ENCODE measurements at regions not wholly inside any gene's neighbourhood (a gene's known extent, or its start where the extent isn't known, plus 50 kb on each side); places are given as distances from the start of the nearest gene placed in this dataset.
"Not testable (repeated sequence)": the region's sequence is repeated elsewhere in the genome, so short reads cannot be mapped to it uniquely, and the experiment has no call there.

GRCh38 chr13:103516015-103516795, 450.0 kb upstream of the SLC10A2 start:
- DNase-seq (ENCODE audit: low read depth, low spot score), result no peak

- no peak for DNase-seq (ENCODE audit: low read depth, low spot score)
Measured at GRCh38 chr13:103515410-103515809, 449.2 kb upstream of the SLC10A2 start.

GRCh38 chr13:103514619-103515018, 448.4 kb upstream of the SLC10A2 start:
- DNase-seq (ENCODE audit: low read depth, low spot score), result no peak

GRCh38 chr13:103514188-103514587, 448.0 kb upstream of the SLC10A2 start:
- DNase-seq (ENCODE audit: low read depth, low spot score), result no peak

GRCh38 chr13:103510007-103510535, 443.9 kb upstream of the SLC10A2 start:
- no peak for DNase-seq (ENCODE audit: low read depth, low spot score)

- DNase-seq (ENCODE audit: low read depth, low spot score), result no peak
Measured at GRCh38 chr13:103497404-103497803, 431.2 kb upstream of the SLC10A2 start.

DNA sequence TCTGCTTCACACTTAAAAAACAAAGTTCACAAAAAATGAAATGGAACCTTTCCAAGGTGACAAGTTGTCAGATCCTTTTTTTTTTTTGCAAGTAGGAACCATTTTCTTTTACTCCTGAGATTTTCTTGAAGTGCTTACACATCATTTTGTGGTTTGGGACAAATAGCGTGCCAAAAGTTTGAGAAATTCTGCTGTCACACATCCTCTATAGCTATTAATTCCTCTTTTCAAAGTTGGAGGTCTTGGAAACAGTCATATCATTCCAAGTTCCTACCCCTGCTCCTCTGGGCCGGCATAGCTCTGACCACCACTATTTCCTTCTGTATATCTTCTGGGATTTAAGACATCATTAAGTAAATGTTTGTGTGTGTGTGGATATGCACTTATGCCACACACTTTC, 421.6 kb upstream of the SLC10A2 start:
- peak; percentile 29 for DNase-seq (ENCODE audit: low read depth, low spot score)

DNA sequence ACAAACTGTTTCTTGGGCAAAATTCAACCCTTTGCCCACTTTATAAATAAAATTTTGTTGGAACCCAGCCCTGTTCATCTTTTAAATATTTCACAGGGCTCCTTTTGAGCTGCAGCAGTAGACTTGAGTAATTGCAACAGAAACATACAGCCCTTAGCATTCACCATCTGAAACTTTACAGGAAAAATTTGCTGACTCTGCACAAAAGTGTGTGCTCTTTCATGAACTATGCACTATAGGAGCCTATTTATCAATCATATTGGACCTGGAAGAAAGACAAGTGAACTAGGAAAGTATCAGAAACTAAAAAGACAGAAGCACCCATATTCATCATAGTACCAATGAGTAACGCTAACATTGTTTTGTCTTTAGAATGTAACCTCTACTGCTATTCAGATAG, 406.9 kb upstream of the SLC10A2 start:
- DNase-seq (ENCODE audit: low read depth, low spot score), result no peak

GRCh38 chr13:103471896-103472295, 405.7 kb upstream of the SLC10A2 start:
- peak; percentile 7 for DNase-seq (ENCODE audit: low read depth, low spot score)

DNA sequence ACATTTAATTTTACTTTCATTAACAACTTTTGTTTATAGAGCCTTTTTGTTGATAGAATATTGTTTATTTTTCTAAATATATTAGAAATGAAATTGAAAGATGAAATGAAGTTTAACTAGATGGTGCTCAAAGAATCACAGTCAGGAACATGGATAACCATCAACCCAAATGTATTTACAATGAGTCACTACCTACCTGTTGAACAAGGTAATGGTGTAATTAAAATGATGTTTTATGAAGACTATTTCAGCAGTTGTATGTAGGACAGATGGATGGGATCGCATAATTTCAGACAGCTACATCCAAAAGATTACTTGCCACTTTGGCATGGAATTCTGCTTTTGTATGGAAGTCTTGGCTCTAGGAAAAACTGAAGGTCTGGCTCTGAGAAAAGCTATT, 403.6 kb upstream of the SLC10A2 start:
- no peak for DNase-seq (ENCODE audit: low read depth, low spot score)

- no peak for DNase-seq (ENCODE audit: low read depth, low spot score)
Measured at GRCh38 chr13:103466761-103467160, 400.5 kb upstream of the SLC10A2 start.

GRCh38 chr13:103460246-103460645, 394.0 kb upstream of the SLC10A2 start:
- DNase-seq (ENCODE audit: low read depth, low spot score), result not testable (repeated sequence)

GRCh38 chr13:103457050-103457449, 390.8 kb upstream of the SLC10A2 start:
- not testable (repeated sequence) for DNase-seq (ENCODE audit: low read depth, low spot score)

GRCh38 chr13:103451656-103452055, 385.4 kb upstream of the SLC10A2 start:
- DNase-seq (ENCODE audit: low read depth, low spot score), result no peak

GRCh38 chr13:103443604-103444003, 377.4 kb upstream of the SLC10A2 start:
- DNase-seq (ENCODE audit: low read depth, low spot score), result no peak

GRCh38 chr13:103437651-103438050, 371.4 kb upstream of the SLC10A2 start:
- DNase-seq (ENCODE audit: low read depth, low spot score), result no peak

DNA sequence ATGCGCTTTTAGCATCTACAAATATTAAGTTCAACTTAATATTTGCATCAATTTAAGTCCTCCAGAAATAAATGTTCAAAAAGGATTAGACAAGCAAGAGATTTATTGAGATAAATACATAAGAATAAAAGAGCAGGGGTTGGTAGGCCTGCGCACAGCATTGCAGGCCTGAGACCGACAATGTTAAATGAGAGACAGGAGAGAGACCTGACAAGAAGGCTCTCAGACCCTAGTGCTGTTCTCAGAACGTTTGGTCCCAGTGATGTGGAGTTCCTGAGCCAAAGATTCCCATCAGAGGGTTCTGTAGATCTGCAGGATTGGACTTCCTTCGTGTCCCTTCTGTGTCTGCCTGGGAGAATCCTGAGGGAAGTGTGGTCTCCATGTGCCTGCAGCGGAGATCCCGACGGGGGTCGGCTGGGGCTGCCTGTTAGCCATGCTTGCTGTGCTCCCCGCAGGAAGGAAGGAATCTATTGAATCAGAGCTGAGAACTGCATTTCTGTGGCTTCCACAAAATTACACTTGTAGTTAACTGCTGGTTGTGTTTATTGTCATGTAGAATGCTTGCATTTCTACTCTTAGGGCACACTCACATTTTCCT, 369.9 kb upstream of the SLC10A2 start:
- no peak for DNase-seq (ENCODE audit: low read depth, low spot score)

DNA sequence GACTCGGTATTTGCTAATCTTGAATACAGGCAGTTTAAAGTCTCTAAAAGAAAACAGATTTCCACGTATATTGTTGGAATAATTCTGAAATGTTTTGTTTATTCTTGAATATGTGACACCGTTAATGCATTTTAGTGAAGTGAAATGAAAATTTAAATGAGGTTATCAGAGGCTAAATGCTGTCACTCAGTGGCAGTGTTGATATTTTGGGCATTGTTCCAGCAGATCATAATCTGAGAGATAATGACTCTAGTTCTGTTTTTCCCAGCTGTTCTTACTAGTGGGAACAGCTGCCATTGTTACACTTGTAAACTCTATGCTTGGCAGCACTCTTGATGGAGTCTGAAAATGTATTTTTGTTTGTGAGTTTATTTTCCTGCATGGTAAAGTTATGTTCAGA, 365.6 kb upstream of the SLC10A2 start:
- DNase-seq (ENCODE audit: low read depth, low spot score), result no peak

GRCh38 chr13:103430368-103430767, 364.2 kb upstream of the SLC10A2 start:
- DNase-seq (ENCODE audit: low read depth, low spot score), result no peak

- no peak for DNase-seq (ENCODE audit: low read depth, low spot score)
Measured at GRCh38 chr13:103410002-103410401, 343.8 kb upstream of the SLC10A2 start.

- no peak for DNase-seq (ENCODE audit: low read depth, low spot score)
Measured at GRCh38 chr13:103406967-103407366, 340.8 kb upstream of the SLC10A2 start.

GRCh38 chr13:103405297-103405696, 339.1 kb upstream of the SLC10A2 start:
- no peak for DNase-seq (ENCODE audit: low read depth, low spot score)

DNA sequence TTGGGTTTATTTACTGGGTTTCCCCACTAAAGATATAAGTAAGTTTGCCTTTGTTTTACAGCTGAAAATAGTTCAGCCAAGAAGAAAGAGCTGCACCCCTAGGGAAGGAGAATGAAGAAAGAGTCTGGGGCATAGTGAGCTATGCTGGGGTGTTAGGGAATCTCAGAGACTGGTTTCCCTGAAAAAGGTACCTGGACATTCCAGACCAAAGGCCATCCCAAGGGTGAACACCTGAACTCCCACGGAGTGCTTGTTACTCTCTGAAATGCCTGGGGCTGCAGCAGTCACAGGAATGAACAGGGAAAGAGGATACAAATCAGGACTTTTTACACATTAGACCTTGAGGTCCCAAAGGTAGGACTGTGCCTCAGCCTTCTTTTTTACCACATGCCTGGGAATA, 337.6 kb upstream of the SLC10A2 start:
- DNase-seq (ENCODE audit: low read depth, low spot score), result no peak
